Loucy (cell line): ENCODE measurements at regions not wholly inside any gene's neighbourhood (a gene's known extent, or its start where the extent isn't known, plus 50 kb on each side); places are given as distances from the start of the nearest gene placed in this dataset.

Experiments
- H2AFZ ChIP-seq: fragments of 200-600 bp; sonication (generic); 2 replicates; pipeline ENCODE4 v1.6.0; 2016; ENCODE audit warnings: antibody characterized with exemption, mild to moderate bottlenecking, low read length, moderate library complexity
- H3F3A ChIP-seq: fragments of 200-600 bp; 2 replicates; pipeline ENCODE4 v1.6.0; 2016; ENCODE audit warnings: antibody characterized with exemption, low read depth, mild to moderate bottlenecking
- H3K27me3 ChIP-seq: fragments of 200-600 bp; sonication (generic); 2 replicates; pipeline ENCODE4 v1.6.1; 2014; ENCODE audit warnings: low read length, mild to moderate bottlenecking; ENCODE audit not compliant: insufficient read depth, poor library complexity, severe bottlenecking
- H3K36me3 ChIP-seq: fragments of 200-600 bp; sonication (generic); 2 replicates; pipeline ENCODE4 v1.6.1; 2016; ENCODE audit warnings: low read length; ENCODE audit not compliant: insufficient read depth
- H3K4me1 ChIP-seq: fragments of 200-600 bp; sonication (generic); 2 replicates; pipeline ENCODE4 v1.5.1; 2014; ENCODE audit warnings: low read length, mild to moderate bottlenecking; ENCODE audit not compliant: insufficient read depth, poor library complexity, severe bottlenecking
- H3K4me2 ChIP-seq: fragments of 200-600 bp; sonication (generic); 2 replicates; pipeline ENCODE4 v1.6.0; 2014; ENCODE audit warnings: antibody characterized with exemption, low read length, low read depth, mild to moderate bottlenecking; ENCODE audit not compliant: poor library complexity, severe bottlenecking
- H3K4me3 ChIP-seq: fragments of 200-600 bp; sonication (generic); 2 replicates; pipeline ENCODE4 v1.5.1; 2014; ENCODE audit warnings: low read length, mild to moderate bottlenecking, mixed read lengths; ENCODE audit not compliant: poor library complexity, severe bottlenecking
- H3K79me2 ChIP-seq: fragments of 200-600 bp; sonication (generic); 2 replicates; pipeline ENCODE4 v1.6.1; 2014; ENCODE audit warnings: low read length; ENCODE audit not compliant: insufficient read depth
- H3K9ac ChIP-seq: fragments of 200-600 bp; sonication (generic); 2 replicates; pipeline ENCODE4 v1.6.0; 2014; ENCODE audit warnings: mild to moderate bottlenecking, low read depth, low read length, moderate library complexity; ENCODE audit not compliant: poor library complexity, severe bottlenecking
- H3K9me2 ChIP-seq: fragments of 200-600 bp; sonication (generic); replicated peaks from 2 replicates; pipeline ENCODE4 v1.6.1; 2016; ENCODE audit warnings: low read depth, low read length, mixed read lengths
- H3K9me3 ChIP-seq: fragments of 200-600 bp; sonication (generic); 2 replicates; pipeline ENCODE4 v1.6.1; 2014; ENCODE audit warnings: mild to moderate bottlenecking, antibody characterized with exemption, low read length, low read depth; ENCODE audit not compliant: insufficient read depth
- H4K20me1 ChIP-seq: fragments of 200-600 bp; sonication (generic); 2 replicates; pipeline ENCODE4 v1.6.0; 2014; ENCODE audit warnings: antibody characterized with exemption, low read length, mild to moderate bottlenecking; ENCODE audit not compliant: insufficient read depth, poor library complexity, severe bottlenecking
- EZH2phosphoT487 ChIP-seq: fragments of 200-600 bp; IDR thresholded peaks from 2 replicates; pipeline ENCODE4 v1.6.1; 2018; ENCODE audit warnings: antibody characterized with exemption, mild to moderate bottlenecking, moderate library complexity, borderline replicate concordance
- TF ChIP-seq, protein P1 (sequence below): fragments of 200-600 bp; sonication (generic); conservative IDR thresholded peaks from 2 replicates; pipeline ENCODE4 v1.5.1; 2014; ENCODE audit warnings: mild to moderate bottlenecking, antibody characterized with exemption, low read length

DNA sequence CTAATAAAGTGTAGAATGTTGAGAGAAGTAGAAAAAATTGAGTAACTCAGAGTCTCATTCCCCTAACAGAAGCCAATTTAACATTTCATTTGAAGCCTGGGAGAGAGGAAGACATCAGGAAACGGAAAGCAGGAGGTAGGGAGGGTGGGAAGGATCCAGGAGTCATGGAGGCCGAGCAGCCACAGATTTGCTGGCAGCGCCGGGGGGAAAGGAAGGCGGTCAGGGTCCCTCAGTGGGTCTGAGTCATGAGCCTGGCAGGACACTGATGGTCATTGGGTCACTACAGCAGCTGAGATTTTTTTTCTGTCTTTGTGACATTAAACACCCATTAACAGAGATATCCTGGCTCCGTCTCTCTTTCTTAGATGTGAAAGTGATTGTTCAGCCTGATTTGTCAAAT lies 248.1 kb downstream of the EFNB2 start:
- Histone ChIP-seq H3K79me2 (no peaks in the 10 kb centered on the region), H3K9me3 (no peaks in the 10 kb centered on the region), H2AFZ (no peak overlapping the region)

DNA sequence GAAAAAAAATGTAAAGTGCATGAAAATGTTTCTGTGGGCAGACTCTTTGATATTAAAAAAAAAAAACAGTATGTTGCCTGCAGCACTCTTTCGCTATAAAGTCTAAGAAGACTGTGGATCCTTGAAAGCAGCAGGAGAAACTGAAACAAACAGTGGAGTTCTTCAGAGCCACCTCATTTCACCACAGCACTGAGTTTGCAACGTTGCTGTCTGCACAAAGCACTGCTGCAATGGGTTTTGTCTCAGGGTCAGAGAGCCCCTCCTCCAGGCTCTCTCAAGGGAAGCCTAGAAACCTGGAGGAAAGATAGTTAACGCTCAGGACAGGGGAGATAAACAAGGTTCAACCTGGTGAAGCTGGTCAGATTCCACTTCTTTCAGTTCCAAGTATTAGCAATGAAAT lies 248.7 kb downstream of the EFNB2 start:
- H3K9ac ChIP-seq, result no peak overlapping the region

More for the DNA sequence above, 248.1 kb downstream of the EFNB2 start:
- Histone ChIP-seq H3F3A (no peaks in the 10 kb centered on the region), H3K4me3 (no peak overlapping the region), H3K9ac (no peak overlapping the region), H3K27me3 (no peaks in the 10 kb centered on the region), H3K4me1 (no peaks in the 10 kb centered on the region), H3K9me2 (no peaks in the 10 kb centered on the region), H3K36me3 (no peaks in the 10 kb centered on the region), H4K20me1 (no peaks in the 10 kb centered on the region), H3K4me2 (no peak overlapping the region)
- no peak for TF ChIP-seq EZH2phosphoT487
- TF ChIP-seq, protein P1, sequence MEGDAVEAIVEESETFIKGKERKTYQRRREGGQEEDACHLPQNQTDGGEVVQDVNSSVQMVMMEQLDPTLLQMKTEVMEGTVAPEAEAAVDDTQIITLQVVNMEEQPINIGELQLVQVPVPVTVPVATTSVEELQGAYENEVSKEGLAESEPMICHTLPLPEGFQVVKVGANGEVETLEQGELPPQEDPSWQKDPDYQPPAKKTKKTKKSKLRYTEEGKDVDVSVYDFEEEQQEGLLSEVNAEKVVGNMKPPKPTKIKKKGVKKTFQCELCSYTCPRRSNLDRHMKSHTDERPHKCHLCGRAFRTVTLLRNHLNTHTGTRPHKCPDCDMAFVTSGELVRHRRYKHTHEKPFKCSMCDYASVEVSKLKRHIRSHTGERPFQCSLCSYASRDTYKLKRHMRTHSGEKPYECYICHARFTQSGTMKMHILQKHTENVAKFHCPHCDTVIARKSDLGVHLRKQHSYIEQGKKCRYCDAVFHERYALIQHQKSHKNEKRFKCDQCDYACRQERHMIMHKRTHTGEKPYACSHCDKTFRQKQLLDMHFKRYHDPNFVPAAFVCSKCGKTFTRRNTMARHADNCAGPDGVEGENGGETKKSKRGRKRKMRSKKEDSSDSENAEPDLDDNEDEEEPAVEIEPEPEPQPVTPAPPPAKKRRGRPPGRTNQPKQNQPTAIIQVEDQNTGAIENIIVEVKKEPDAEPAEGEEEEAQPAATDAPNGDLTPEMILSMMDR, result no peak

DNA sequence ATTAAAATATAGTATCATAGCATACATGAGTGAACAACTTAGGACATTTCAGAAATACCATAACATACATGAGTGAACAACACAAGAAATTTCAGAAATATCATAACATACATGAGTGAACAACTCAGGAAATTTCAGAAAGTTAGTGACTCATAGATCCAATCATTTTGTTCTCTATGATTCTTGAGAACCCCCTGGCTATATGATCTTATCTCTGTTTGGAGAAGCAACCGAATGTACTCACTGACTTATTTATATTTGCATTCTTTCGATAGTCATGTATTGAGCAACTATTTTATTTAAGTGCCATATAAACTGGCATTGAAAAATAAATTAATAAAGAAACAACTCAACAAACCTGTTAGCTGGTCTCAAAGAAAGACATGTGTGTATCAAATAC lies 251.1 kb downstream of the EFNB2 start:
- H3K9me2 ChIP-seq, result no peaks in the 10 kb centered on the region
- TF ChIP-seq EZH2phosphoT487, result no peak
- TF ChIP-seq, protein P1, result no peak
- H3K9ac ChIP-seq, result no peak overlapping the region

More for the DNA sequence above, 248.7 kb downstream of the EFNB2 start:
- H3K27me3 ChIP-seq, result no peaks in the 10 kb centered on the region
- no peaks in the 10 kb centered on the region for H3K36me3 ChIP-seq
- no peak overlapping the region for H2AFZ ChIP-seq
- H3K4me3 ChIP-seq, result no peak overlapping the region
- no peak overlapping the region for H3K4me2 ChIP-seq
- H3K79me2 ChIP-seq, result no peaks in the 10 kb centered on the region
- no peaks in the 10 kb centered on the region for H3K9me2 ChIP-seq
- no peaks in the 10 kb centered on the region for H3K9me3 ChIP-seq
- H3K4me1 ChIP-seq, result no peaks in the 10 kb centered on the region
- no peak for TF ChIP-seq EZH2phosphoT487
- TF ChIP-seq, protein P1, result no peak
- H3F3A ChIP-seq, result no peaks in the 10 kb centered on the region
- H4K20me1 ChIP-seq, result no peaks in the 10 kb centered on the region

More for the DNA sequence above, 251.1 kb downstream of the EFNB2 start:
- Histone ChIP-seq H3K4me1 (no peaks in the 10 kb centered on the region), H3K27me3 (no peaks in the 10 kb centered on the region), H3K4me2 (no peak overlapping the region), H3F3A (no peaks in the 10 kb centered on the region), H2AFZ (no peak overlapping the region), H3K4me3 (no peak overlapping the region), H3K9me3 (no peaks in the 10 kb centered on the region), H4K20me1 (no peaks in the 10 kb centered on the region), H3K36me3 (no peaks in the 10 kb centered on the region), H3K79me2 (no peaks in the 10 kb centered on the region)
